H1 (cell line): ENCODE measurements at regions not wholly inside any gene's neighbourhood (a gene's known extent, or its start where the extent isn't known, plus 50 kb on each side); places are given as distances from the start of the nearest gene placed in this dataset.

Source experiments
- CTCF ChIA-PET: fragments of 300-600 bp; sonication (Branson Sonifier 250); formaldehyde crosslinking; loops from one replicate; lab custom pipeline; 2021; ENCODE audit not compliant: partially characterized antibody; lab: Charles Lee
- POLR2A ChIA-PET: fragments of 300-600 bp; sonication (Branson Sonifier 250); formaldehyde crosslinking; loops from one replicate; lab custom pipeline; 2021; ENCODE audit warnings: inconsistent platforms; ENCODE audit not compliant: partially characterized antibody; lab: Charles Lee
- DNase-seq, 2 experiments: peaks; one replicate each; pipeline versions ENCODE4 v3.0.0 to v3.0.0-alpha.2; 2010 to 2022; ENCODE audit warnings: low spot score in 2 of 2, low read depth in 1 of 2, mixed read lengths in 1 of 2
- FAIRE-seq: peaks from 2 replicates; lab custom pipeline; 2011; peaks lifted over from hg19 to GRCh38; lab: Jason Lieb, UNC
- H2AFZ ChIP-seq: 2 replicates; pipeline ENCODE4 v1.8.1; 2012; ENCODE audit warnings: low read length, inconsistent platforms
- H2AK5ac ChIP-seq: 2 replicates; pipeline ENCODE4 v1.6.1; 2013; ENCODE audit warnings: low read depth, low read length
- H2BK120ac ChIP-seq: replicated peaks from 2 replicates; pipeline ENCODE3; 2013; ENCODE audit warnings: low read depth, low read length, inconsistent platforms
- H2BK12ac ChIP-seq: 2 replicates; pipeline ENCODE4 v1.6.1; 2013; ENCODE audit warnings: low read depth, low read length
- H2BK15ac ChIP-seq: 2 replicates; pipeline ENCODE4 v1.6.1; 2013; ENCODE audit warnings: low read length
- H2BK20ac ChIP-seq: 2 replicates; pipeline ENCODE4 v1.6.1; 2013; ENCODE audit warnings: low read length
- H2BK5ac ChIP-seq: 2 replicates; pipeline ENCODE4 v1.6.1; 2013; ENCODE audit warnings: low read depth, low read length
- H3K14ac ChIP-seq: 2 replicates; pipeline ENCODE4 v1.6.1; 2013; ENCODE audit warnings: inconsistent platforms; ENCODE audit not compliant: insufficient read length
- H3K18ac ChIP-seq: 2 replicates; pipeline ENCODE4 v1.6.1; 2013; ENCODE audit warnings: low read length; ENCODE audit errors: extremely low read depth
- H3K23ac ChIP-seq: 2 replicates; pipeline ENCODE4 v1.6.1; 2013; ENCODE audit warnings: inconsistent platforms; ENCODE audit not compliant: insufficient read length
- H3K23me2 ChIP-seq: 2 replicates; pipeline ENCODE4 v1.6.1; 2013; ENCODE audit warnings: low read depth, low read length
- H3K27ac ChIP-seq: 2 replicates; pipeline ENCODE4 v1.6.1; 2011; ENCODE audit warnings: low read depth, low read length, inconsistent platforms
- H3K27me3 ChIP-seq, 4 experiments: replicated peaks in 1 of 4; 1 replicate in 1 of 4; 2 replicates in 3 of 4; pipeline versions ENCODE4 v1.6.1 to v1.8.1; 2011 to 2013; ENCODE audit warnings: low read length in 3 of 4, mild to moderate bottlenecking in 3 of 4, inconsistent platforms in 2 of 4, mixed read lengths in 2 of 4, moderate library complexity in 1 of 4; ENCODE audit not compliant: control insufficient read depth in 3 of 4, insufficient read depth in 3 of 4; ENCODE audit errors: extremely low read depth in 1 of 4
- H3K36me3 ChIP-seq, 4 experiments: 2 replicates each; pipeline versions ENCODE4 v1.6.1 to v1.8.1; 2011 to 2013; ENCODE audit warnings: mild to moderate bottlenecking in 4 of 4, low read length in 3 of 4, moderate library complexity in 2 of 4, control low read depth in 1 of 4, inconsistent platforms in 1 of 4; ENCODE audit not compliant: insufficient read depth in 4 of 4, control insufficient read depth in 2 of 4
- H3K4ac ChIP-seq: replicated peaks from 2 replicates; pipeline ENCODE3; 2013; ENCODE audit warnings: low read length, low read depth, mixed read lengths, inconsistent platforms; ENCODE audit not compliant: insufficient read length
- H3K4me1 ChIP-seq, 4 experiments: replicated peaks in 1 of 4; 1 replicate in 1 of 4; 2 replicates in 3 of 4; pipeline versions ENCODE4 v1.6.1 to v1.8.1; 2011 to 2013; ENCODE audit warnings: low read length in 3 of 4, inconsistent platforms in 2 of 4, mixed read lengths in 1 of 4; ENCODE audit not compliant: insufficient read depth in 4 of 4, control insufficient read depth in 3 of 4
- H3K4me2 ChIP-seq, 2 experiments: 2 replicates each; pipeline versions ENCODE4 v1.6.1 to v1.8.1; 2011 to 2013; ENCODE audit warnings: low read depth in 2 of 2, low read length in 2 of 2, control low read depth in 1 of 2, inconsistent platforms in 1 of 2, mild to moderate bottlenecking in 1 of 2; ENCODE audit not compliant: insufficient read depth in 1 of 2
- H3K4me3 ChIP-seq, 4 experiments: fragments of 200-600, 300-600 bp in 1 of 4; sonication (generic), shearing (Covaris generic), sonication (Bioruptor Twin) in 1 of 4; 2 replicates each; pipeline versions ENCODE4 v1.5.1 to v1.8.1; 2011 to 2016; ENCODE audit warnings: low read length in 4 of 4, low read depth in 3 of 4, control low read depth in 2 of 4, inconsistent platforms in 2 of 4, mild to moderate bottlenecking in 2 of 4, mixed read lengths in 1 of 4, moderate library complexity in 1 of 4; ENCODE audit not compliant: insufficient read depth in 2 of 4; ENCODE audit errors: extremely low read depth in 1 of 4
- H3K56ac ChIP-seq: replicated peaks from 2 replicates; pipeline ENCODE3; 2013; ENCODE audit warnings: low read depth, mild to moderate bottlenecking, mixed read lengths, low read length, inconsistent platforms; ENCODE audit not compliant: insufficient read length
- H3K79me1 ChIP-seq: 2 replicates; pipeline ENCODE4 v1.6.1; 2013; ENCODE audit warnings: low read depth, low read length, control low read depth
- H3K79me2 ChIP-seq, 2 experiments: 2 replicates each; pipeline versions ENCODE4 v1.6.1 to v1.8.1; 2012 to 2013; ENCODE audit warnings: low read length in 2 of 2, mild to moderate bottlenecking in 2 of 2, inconsistent platforms in 1 of 2; ENCODE audit not compliant: insufficient read depth in 2 of 2, control insufficient read depth in 1 of 2
- H3K9ac ChIP-seq, 4 experiments: replicated peaks in 1 of 4; 1 replicate in 1 of 4; 2 replicates in 3 of 4; pipeline versions ENCODE4 v1.6.1 to v1.8.1; 2011 to 2013; ENCODE audit warnings: low read depth in 3 of 4, low read length in 3 of 4, control low read depth in 2 of 4, mild to moderate bottlenecking in 2 of 4, moderate library complexity in 2 of 4, inconsistent platforms in 1 of 4; ENCODE audit errors: extremely low read depth in 1 of 4
- H3K9me3 ChIP-seq, 2 experiments: 2 replicates each; pipeline versions ENCODE4 v1.6.1 to v1.8.1; 2012 to 2013; ENCODE audit warnings: mild to moderate bottlenecking in 2 of 2, moderate library complexity in 2 of 2, control low read depth in 1 of 2, inconsistent platforms in 1 of 2, low read depth in 1 of 2, low read length in 1 of 2, mixed read lengths in 1 of 2; ENCODE audit not compliant: insufficient read depth in 2 of 2
- H4K20me1 ChIP-seq, 2 experiments: replicated peaks in 1 of 2; 2 replicates each; pipeline versions ENCODE3 to v1.8.1; 2011 to 2013; ENCODE audit warnings: inconsistent platforms in 2 of 2, low read length in 2 of 2, mild to moderate bottlenecking in 1 of 2; ENCODE audit not compliant: insufficient read depth in 2 of 2, control insufficient read depth in 1 of 2
- H4K5ac ChIP-seq: 2 replicates; pipeline ENCODE4 v1.6.1; 2013; ENCODE audit warnings: low read length, low read depth, mixed read lengths, inconsistent platforms; ENCODE audit not compliant: insufficient read length
- H4K8ac ChIP-seq: 2 replicates; pipeline ENCODE4 v1.8.0; 2013; ENCODE audit warnings: mild to moderate bottlenecking, moderate library complexity, low read length, inconsistent platforms; ENCODE audit not compliant: insufficient read depth; ENCODE audit errors: extremely low read depth
- H4K91ac ChIP-seq: replicated peaks from 2 replicates; pipeline ENCODE3; 2013; ENCODE audit warnings: low read length, mixed read lengths, inconsistent platforms; ENCODE audit not compliant: insufficient read length
- CTCF ChIP-seq, 3 experiments: IDR thresholded peaks; 1 replicate in 2 of 3; 2 replicates in 1 of 3; pipeline versions ENCODE4 v1.5.1 to v1.6.1; 2011; ENCODE audit warnings: low read length in 3 of 3, mild to moderate bottlenecking in 3 of 3, inconsistent platforms in 2 of 3, low read depth in 1 of 3, moderate library complexity in 1 of 3; ENCODE audit not compliant: insufficient read depth in 1 of 3; ENCODE audit errors: control extremely low read depth in 1 of 3
- JUND ChIP-seq: IDR thresholded peaks from 2 replicates; pipeline ENCODE4 v1.6.1; 2011; ENCODE audit warnings: mild to moderate bottlenecking, improper control_type of control experiment, low read length
- MAFK ChIP-seq: IDR thresholded peaks from 2 replicates; pipeline ENCODE4 v1.6.1; 2012; ENCODE audit warnings: low read depth, mild to moderate bottlenecking, improper control_type of control experiment, low read length
- RAD21 ChIP-seq, 2 experiments: IDR thresholded peaks in 1 of 2; conservative IDR thresholded peaks in 1 of 2; 2 replicates each; pipeline ENCODE4 v1.6.1; 2011; ENCODE audit warnings: low read depth in 2 of 2, low read length in 2 of 2, improper control_type of control experiment in 1 of 2, inconsistent platforms in 1 of 2, mild to moderate bottlenecking in 1 of 2, moderate library complexity in 1 of 2
- WGBS, 2 experiments: shearing (Covaris generic) in 1 of 2; methylation state at CpG; one replicate each; pipeline versions ENCODE4 v1.1.6 to v1.1.7; 2013 to 2015; ENCODE audit warnings: low lambda C conversion rate in 2 of 2, mixed read lengths in 2 of 2, inconsistent platforms in 1 of 2, low coverage in 1 of 2, missing lambda C conversion rate in 1 of 2; ENCODE audit not compliant: insufficient replicate concordance in 2 of 2, insufficient coverage in 1 of 2, insufficient read length in 1 of 2; ENCODE audit errors: extremely low coverage in 1 of 2, missing lambda C conversion rate in 1 of 2; 5-methylcytosine and 5-hydroxymethylcytosine counted together

DNA sequence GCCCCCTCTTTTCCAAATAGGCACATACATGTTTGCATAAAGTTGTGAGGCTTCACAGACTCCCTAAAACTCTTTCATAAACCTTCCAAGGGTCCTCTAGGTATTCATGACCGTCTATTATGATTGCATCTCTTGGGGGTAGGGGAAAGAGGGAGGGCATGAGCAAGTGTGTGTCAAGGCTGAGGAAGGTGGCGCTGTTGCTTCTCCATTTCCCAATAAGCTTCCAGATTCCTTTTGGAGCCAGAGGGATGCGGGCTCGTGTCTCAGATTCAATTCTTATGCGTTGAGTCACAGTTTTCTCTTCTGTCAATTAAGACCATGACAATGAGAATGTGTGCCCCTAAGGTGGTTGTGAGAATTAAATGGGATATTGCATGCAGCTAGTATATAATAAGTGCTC, 51.0 kb upstream of the CYP2A7 start:
- Histone ChIP-seq H4K20me1 (no peaks in the 10 kb centered on the region), H4K91ac (no peak overlapping the region), H3K9ac (no peak overlapping the region), H3K23me2 (no peaks in the 10 kb centered on the region), H2AK5ac (no peak overlapping the region), H3K79me2 (no peaks in the 10 kb centered on the region), H3K4me2 (no peak overlapping the region), H2BK15ac (no peak overlapping the region), H3K4me3 (no peak overlapping the region), H3K9me3 (no peaks in the 10 kb centered on the region), H2BK12ac (no peak overlapping the region), H3K27ac (no peak overlapping the region), H4K8ac (no peak overlapping the region), H3K23ac (no peak overlapping the region), H3K79me1 (no peaks in the 10 kb centered on the region), H3K36me3 (no peaks in the 10 kb centered on the region), H3K14ac (no peak overlapping the region), H2AFZ (no peak overlapping the region), H2BK5ac (no peak overlapping the region), H3K4ac (no peak overlapping the region), H3K27me3 (no peaks in the 10 kb centered on the region), H2BK120ac (no peak overlapping the region), H2BK20ac (no peak overlapping the region), H4K5ac (no peak overlapping the region), H3K18ac (no peak overlapping the region), H3K4me1 (peaks cover 0 to 3% (median 0%) of the 10 kb centered on the region in 4 experiments; a peak in 2 of 7 replicates), H3K56ac (no peak overlapping the region)
- DNase-seq (peak in 1 of 2 experiments; percentile 52), FAIRE-seq (peak; percentile 88)
- ChIA-PET CTCF (interaction anchor here (0.6 to 1.9 kb wide), 17 partner anchors 8 to 630 kb away, joined by 3 to 8 read pairs (median 4); no protein-coding TSS in a partner anchor), POLR2A (no interaction called here)
- TF ChIP-seq JUND (peak; percentile 27; the same call in 1 of the 2 replicates), CTCF (IDR thresholded peaks at IDR 0.05; ENCODE audit: control extremely low read depth in 1 of 3, insufficient read depth in 1 of 3, low read depth in 1 of 3, low read length in 3 of 3) (peak; percentile 43 to 69 (median 62); a peak in 3 of 4 replicates), MAFK (no peak), RAD21 (IDR thresholded peaks at IDR 0.05 in 1 of 2, conservative IDR thresholded peaks at IDR 0.05 in 1 of 2; ENCODE audit: low read depth in 2 of 2, low read length in 2 of 2) (peak; percentile 49 to 61)
- WGBS, 2 experiments: 58% methylated on average over 5 of the region's 5 CpGs; no CpG with 5 or more reads in 1 of the 2 experiments
